A172 (cell line): ENCODE measurements at regions not wholly inside any gene's neighbourhood (a gene's known extent, or its start where the extent isn't known, plus 50 kb on each side); places are given as distances from the start of the nearest gene placed in this dataset.
A peak's percentile ranks its signal among the peaks of the same experiment; 100 is the strongest.
"Not testable (repeated sequence)": the region's sequence is repeated elsewhere in the genome, so short reads cannot be mapped to it uniquely, and the experiment has no call there.

Experiments used
- DNase-seq: peaks from one replicate; pipeline ENCODE4 v3.0.0-alpha.2; 2015; ENCODE audit warnings: low spot score

GRCh38 chr6:776951-777350 is 84.0 kb upstream of the EXOC2 start:
- DNase-seq = no peak

GRCh38 chr6:776528-776931 is 83.6 kb upstream of the EXOC2 start:
- DNase-seq = no peak

- no peak for DNase-seq
Measured at GRCh38 chr6:775863-776262, 82.9 kb upstream of the EXOC2 start.

GRCh38 chr6:771683-772082 is 78.7 kb upstream of the EXOC2 start:
- not testable (repeated sequence) for DNase-seq

GRCh38 chr6:767755-768512 is 75.0 kb upstream of the EXOC2 start:
- no peak for DNase-seq

- DNase-seq = no peak
Measured at GRCh38 chr6:766625-767024, 73.7 kb upstream of the EXOC2 start.

GRCh38 chr6:761997-762396 is 69.1 kb upstream of the EXOC2 start:
- no peak for DNase-seq

GRCh38 chr6:760982-761955 is 68.3 kb upstream of the EXOC2 start:
- no peak for DNase-seq

- DNase-seq = no peak
Measured at GRCh38 chr6:759729-760128, 66.8 kb upstream of the EXOC2 start.

- no peak for DNase-seq
Measured at GRCh38 chr6:756224-756623, 63.3 kb upstream of the EXOC2 start.

- DNase-seq = no peak
Measured at GRCh38 chr6:754202-754601, 61.3 kb upstream of the EXOC2 start.

GRCh38 chr6:753486-753885 is 60.5 kb upstream of the EXOC2 start:
- peak; percentile 85 for DNase-seq

GRCh38 chr6:752438-752837 is 59.5 kb upstream of the EXOC2 start:
- DNase-seq = no peak

GRCh38 chr6:751765-752164 is 58.8 kb upstream of the EXOC2 start:
- DNase-seq = no peak

- DNase-seq = no peak
Measured at GRCh38 chr6:747921-748320, 55.0 kb upstream of the EXOC2 start.

- no peak for DNase-seq
Measured at GRCh38 chr6:747028-747427, 54.1 kb upstream of the EXOC2 start.

- no peak for DNase-seq
Measured at GRCh38 chr6:744666-745353, 51.9 kb upstream of the EXOC2 start.

GRCh38 chr6:743320-744096 is 50.6 kb upstream of the EXOC2 start:
- no peak for DNase-seq
